HEK293 (cell line): ENCODE measurements at regions not wholly inside any gene's neighbourhood (a gene's known extent, or its start where the extent isn't known, plus 50 kb on each side); places are given as distances from the start of the nearest gene placed in this dataset.

Source experiments
- CTCF ChIA-PET: fragments of 350-600 bp; formaldehyde crosslinking; extraction: SDS; loops from one replicate; lab custom pipeline; 2021; ENCODE audit warnings: antibody characterized with exemption; lab: Yijun Ruan, JAX
- POLR2A ChIA-PET: fragments of 300-600 bp; formaldehyde crosslinking; extraction: SDS; loops from one replicate; lab custom pipeline; 2020; ENCODE audit warnings: antibody characterized with exemption, inconsistent platforms; lab: Yijun Ruan, JAX
- H3K27ac ChIP-seq: fragments of 200-500 bp; sonication (Bioruptor generic); 2 replicates; pipeline ENCODE4 v1.5.1; 2014; ENCODE audit warnings: low read depth, low read length, control low read depth, inconsistent platforms; ENCODE audit errors: extremely low read depth
- H3K36me3 ChIP-seq, 2 experiments: fragments of 200-500 bp in 1 of 2; sonication (Bioruptor generic) in 1 of 2; 1 replicate in 1 of 2; 2 replicates in 1 of 2; pipeline ENCODE4 v1.5.1; 2014 to 2017; ENCODE audit warnings: inconsistent platforms in 2 of 2, low read length in 2 of 2; ENCODE audit not compliant: control insufficient read depth in 2 of 2, insufficient read depth in 1 of 2
- H3K4me1 ChIP-seq: fragments of 200-500 bp; sonication (Bioruptor generic); 2 replicates; pipeline ENCODE4 v1.5.1; 2014; ENCODE audit warnings: mild to moderate bottlenecking, low read length, inconsistent platforms; ENCODE audit not compliant: control insufficient read depth, insufficient read depth
- H3K4me3 ChIP-seq: 2 replicates; pipeline ENCODE4 v1.5.1; 2011; ENCODE audit warnings: low read depth, mild to moderate bottlenecking, control low read depth, low read length, moderate library complexity
- H3K9me3 ChIP-seq: fragments of 200-500 bp; sonication (Bioruptor generic); 2 replicates; pipeline ENCODE4 v1.5.1; 2014; ENCODE audit warnings: low read depth, low read length, inconsistent platforms; ENCODE audit not compliant: control insufficient read depth, insufficient read depth
- WT1 ChIP-seq: fragments of 450-650 bp; formaldehyde crosslinking; IDR thresholded peaks from 2 replicates; pipeline ENCODE4 v1.5.1; 2016; ENCODE audit warnings: missing biosample characterization, missing genetic modification characterization
- ZBTB8A ChIP-seq: fragments of 450-650 bp; formaldehyde crosslinking; IDR thresholded peaks from 2 replicates; pipeline ENCODE4 v1.5.1; 2016; ENCODE audit warnings: missing biosample characterization, missing genetic modification characterization
- ZFP69B ChIP-seq: fragments of 450-650 bp; formaldehyde crosslinking; IDR thresholded peaks from 2 replicates; pipeline ENCODE4 v1.5.1; 2016; ENCODE audit warnings: missing biosample characterization, missing genetic modification characterization
- ZIC2 ChIP-seq: fragments of 450-650 bp; formaldehyde crosslinking; IDR thresholded peaks from 2 replicates; pipeline ENCODE4 v1.5.1; 2016; ENCODE audit warnings: missing biosample characterization, missing genetic modification characterization
- ZNF114 ChIP-seq: fragments of 450-650 bp; formaldehyde crosslinking; IDR thresholded peaks from 2 replicates; pipeline ENCODE4 v1.5.0; 2017; ENCODE audit warnings: missing biosample characterization, missing genetic modification characterization
- ZNF146 ChIP-seq: fragments of 450-650 bp; formaldehyde crosslinking; IDR thresholded peaks from 2 replicates; pipeline ENCODE4 v1.5.1; 2016; ENCODE audit warnings: missing biosample characterization, missing genetic modification characterization
- ZNF16 ChIP-seq: fragments of 450-650 bp; formaldehyde crosslinking; IDR thresholded peaks from 2 replicates; pipeline ENCODE4 v1.5.1; 2016; ENCODE audit warnings: low read depth, missing biosample characterization, missing genetic modification characterization
- ZNF366 ChIP-seq: fragments of 450-650 bp; formaldehyde crosslinking; conservative IDR thresholded peaks from 2 replicates; pipeline ENCODE4 v1.5.1; 2016; ENCODE audit warnings: missing biosample characterization, missing genetic modification characterization
- ZNF423 ChIP-seq: fragments of 450-650 bp; formaldehyde crosslinking; IDR thresholded peaks from 2 replicates; pipeline ENCODE4 v1.5.1; 2016; ENCODE audit warnings: missing biosample characterization, missing genetic modification characterization
- ZNF514 ChIP-seq: fragments of 450-650 bp; formaldehyde crosslinking; IDR thresholded peaks from 2 replicates; pipeline ENCODE4 v1.5.1; 2016; ENCODE audit warnings: missing biosample characterization, missing genetic modification characterization
- ZNF585B ChIP-seq: fragments of 450-650 bp; formaldehyde crosslinking; IDR thresholded peaks from 2 replicates; pipeline ENCODE4 v1.5.1; 2016; ENCODE audit warnings: missing biosample characterization, missing genetic modification characterization
- ZNF610 ChIP-seq: fragments of 450-650 bp; formaldehyde crosslinking; IDR thresholded peaks from 2 replicates; pipeline ENCODE4 v1.5.1; 2016; ENCODE audit warnings: missing biosample characterization, missing genetic modification characterization, borderline replicate concordance
- ZNF621 ChIP-seq: fragments of 450-650 bp; formaldehyde crosslinking; IDR thresholded peaks from 2 replicates; pipeline ENCODE4 v1.5.1; 2017; ENCODE audit warnings: missing biosample characterization, missing genetic modification characterization
- ZNF654 ChIP-seq: fragments of 450-650 bp; formaldehyde crosslinking; IDR thresholded peaks from 2 replicates; pipeline ENCODE4 v1.5.1; 2016; ENCODE audit warnings: low read depth, missing biosample characterization, missing genetic modification characterization
- ZNF660 ChIP-seq: fragments of 450-650 bp; IDR thresholded peaks from 2 replicates; pipeline ENCODE4 v1.5.1; 2018; ENCODE audit warnings: missing biosample characterization, mild to moderate bottlenecking, missing genetic modification characterization
- TF ChIP-seq, protein P1 (sequence below): fragments of 450-650 bp; formaldehyde crosslinking; IDR thresholded peaks from 2 replicates; pipeline ENCODE4 v1.5.1; 2016; ENCODE audit warnings: missing biosample characterization, missing genetic modification characterization
- TF ChIP-seq, protein P2 (sequence below): fragments of 450-650 bp; formaldehyde crosslinking; IDR thresholded peaks from 2 replicates; pipeline ENCODE4 v1.5.1; 2016; ENCODE audit warnings: missing biosample characterization, missing genetic modification characterization
- TF ChIP-seq, protein P3 (sequence below): fragments of 450-650 bp; formaldehyde crosslinking; IDR thresholded peaks from 2 replicates; pipeline ENCODE4 v1.5.1; 2017; ENCODE audit warnings: missing biosample characterization, mild to moderate bottlenecking, missing genetic modification characterization, moderate library complexity

DNA sequence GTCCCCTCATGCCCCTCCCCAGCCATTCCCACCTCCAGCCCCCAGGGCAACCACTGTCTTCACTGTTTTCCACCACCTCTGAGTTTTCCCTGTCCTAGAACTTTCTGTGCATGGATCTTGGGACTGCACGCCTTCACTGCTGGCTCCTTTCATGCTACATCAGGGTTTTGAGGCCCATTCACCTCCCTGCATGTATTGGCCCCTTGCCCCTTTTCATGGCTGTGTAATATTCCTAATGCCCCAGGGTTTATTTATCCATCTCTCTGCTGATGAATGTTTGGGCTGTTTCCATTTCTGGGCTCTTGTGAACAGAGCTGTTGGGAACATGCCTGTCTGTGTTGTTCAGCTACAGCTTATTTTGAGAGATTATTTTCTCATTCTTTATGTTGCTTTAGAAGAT, 205.0 kb downstream of the RBFOX3 start:
- H3K4me1 ChIP-seq, result no peaks in the 10 kb centered on the region
- no peaks in the 10 kb centered on the region for H3K9me3 ChIP-seq
- no peaks in the 10 kb centered on the region for H3K36me3 ChIP-seq
- H3K4me3 ChIP-seq, result no peak overlapping the region
- no peak overlapping the region for H3K27ac ChIP-seq
- CTCF ChIA-PET, result interaction anchor here (4.7 kb wide), 1 partner anchor 13 kb away, joined by 45 read pairs; no protein-coding TSS in a partner anchor
- POLR2A ChIA-PET, result no interaction called here
- TF ChIP-seq ZNF654 (tag by site-specific recombination), result no peak
- TF ChIP-seq, protein P1, sequence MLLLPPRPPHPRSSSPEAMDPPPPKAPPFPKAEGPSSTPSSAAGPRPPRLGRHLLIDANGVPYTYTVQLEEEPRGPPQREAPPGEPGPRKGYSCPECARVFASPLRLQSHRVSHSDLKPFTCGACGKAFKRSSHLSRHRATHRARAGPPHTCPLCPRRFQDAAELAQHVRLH (tag by site-specific recombination), result no peak
- TF ChIP-seq, protein P2, sequence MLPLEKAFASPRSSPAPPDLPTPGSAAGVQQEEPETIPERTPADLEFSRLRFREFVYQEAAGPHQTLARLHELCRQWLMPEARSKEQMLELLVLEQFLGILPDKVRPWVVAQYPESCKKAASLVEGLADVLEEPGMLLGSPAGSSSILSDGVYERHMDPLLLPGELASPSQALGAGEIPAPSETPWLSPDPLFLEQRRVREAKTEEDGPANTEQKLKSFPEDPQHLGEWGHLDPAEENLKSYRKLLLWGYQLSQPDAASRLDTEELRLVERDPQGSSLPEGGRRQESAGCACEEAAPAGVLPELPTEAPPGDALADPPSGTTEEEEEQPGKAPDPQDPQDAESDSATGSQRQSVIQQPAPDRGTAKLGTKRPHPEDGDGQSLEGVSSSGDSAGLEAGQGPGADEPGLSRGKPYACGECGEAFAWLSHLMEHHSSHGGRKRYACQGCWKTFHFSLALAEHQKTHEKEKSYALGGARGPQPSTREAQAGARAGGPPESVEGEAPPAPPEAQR (tag by site-specific recombination), result no peak
- no peak for TF ChIP-seq ZNF585B (tag by site-specific recombination)
- TF ChIP-seq ZNF146 (tag by site-specific recombination), result peak; percentile 97
- TF ChIP-seq, protein P3, sequence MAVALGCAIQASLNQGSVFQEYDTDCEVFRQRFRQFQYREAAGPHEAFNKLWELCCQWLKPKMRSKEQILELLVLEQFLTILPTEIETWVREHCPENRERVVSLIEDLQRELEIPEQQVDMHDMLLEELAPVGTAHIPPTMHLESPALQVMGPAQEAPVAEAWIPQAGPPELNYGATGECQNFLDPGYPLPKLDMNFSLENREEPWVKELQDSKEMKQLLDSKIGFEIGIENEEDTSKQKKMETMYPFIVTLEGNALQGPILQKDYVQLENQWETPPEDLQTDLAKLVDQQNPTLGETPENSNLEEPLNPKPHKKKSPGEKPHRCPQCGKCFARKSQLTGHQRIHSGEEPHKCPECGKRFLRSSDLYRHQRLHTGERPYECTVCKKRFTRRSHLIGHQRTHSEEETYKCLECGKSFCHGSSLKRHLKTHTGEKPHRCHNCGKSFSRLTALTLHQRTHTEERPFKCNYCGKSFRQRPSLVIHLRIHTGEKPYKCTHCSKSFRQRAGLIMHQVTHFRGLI, result no peak
- TF ChIP-seq ZNF621 (tag by site-specific recombination), result no peak
- no peak for TF ChIP-seq ZFP69B
- no peak for TF ChIP-seq ZNF423 (tag by site-specific recombination)

DNA sequence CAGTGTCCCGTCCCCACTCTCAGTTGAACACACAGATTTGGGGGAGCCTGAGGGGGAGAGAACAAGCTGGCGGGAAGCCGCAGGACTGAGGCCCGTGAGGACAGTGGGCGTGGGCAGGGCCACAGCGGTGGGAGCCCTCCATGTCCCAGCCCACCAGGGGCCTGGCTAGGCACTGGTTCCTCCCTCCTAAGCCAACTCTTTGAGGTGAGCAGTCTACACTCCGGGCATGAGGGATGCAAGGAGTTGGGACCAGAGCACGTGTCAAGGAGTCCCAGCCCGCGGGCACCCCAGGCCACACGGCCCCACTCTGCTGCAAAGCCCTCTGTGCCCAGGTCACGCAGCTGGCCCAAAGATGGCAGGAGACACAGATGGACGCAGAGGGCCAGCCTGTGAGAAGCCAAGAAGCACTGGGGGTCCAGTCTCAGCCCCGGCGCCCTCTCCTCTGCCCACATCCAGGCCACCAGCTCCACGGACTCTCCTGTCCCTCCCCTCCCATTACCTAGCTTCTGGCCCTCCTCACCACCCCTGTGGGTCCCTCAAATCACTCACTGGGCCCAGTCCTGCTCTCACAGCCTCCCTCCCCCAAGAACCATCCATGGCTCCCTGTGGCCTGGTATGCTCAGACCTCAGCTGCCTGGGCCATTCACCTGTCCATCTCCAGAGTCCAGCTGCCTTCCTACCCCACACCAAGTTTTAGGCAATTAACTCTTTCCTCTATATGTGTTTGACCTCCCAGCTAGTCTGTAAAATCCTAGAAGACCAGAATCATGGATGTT, 206.5 kb downstream of the RBFOX3 start:
- no peaks in the 10 kb centered on the region for H3K9me3 ChIP-seq
- ChIA-PET POLR2A (no interaction called here), CTCF (interaction anchor here (0.6 to 5.5 kb wide), 5 partner anchors 11 to 362 kb away, joined by 3 to 45 read pairs (median 5); no protein-coding TSS in a partner anchor)
- no peaks in the 10 kb centered on the region for H3K36me3 ChIP-seq
- no peak for TF ChIP-seq ZNF610 (tag by site-specific recombination)
- peak; percentile 89 for TF ChIP-seq ZNF16 (tag by site-specific recombination)
- no peak for TF ChIP-seq ZNF660 (tag by site-specific recombination)
- no peak for TF ChIP-seq ZNF114 (tag by site-specific recombination)
- TF ChIP-seq ZBTB8A (tag by site-specific recombination), result no peak
- no peak for TF ChIP-seq ZNF366 (tag by site-specific recombination)
- H3K27ac ChIP-seq, result no peak overlapping the region
- no peak overlapping the region for H3K4me3 ChIP-seq
- no peaks in the 10 kb centered on the region for H3K4me1 ChIP-seq

DNA sequence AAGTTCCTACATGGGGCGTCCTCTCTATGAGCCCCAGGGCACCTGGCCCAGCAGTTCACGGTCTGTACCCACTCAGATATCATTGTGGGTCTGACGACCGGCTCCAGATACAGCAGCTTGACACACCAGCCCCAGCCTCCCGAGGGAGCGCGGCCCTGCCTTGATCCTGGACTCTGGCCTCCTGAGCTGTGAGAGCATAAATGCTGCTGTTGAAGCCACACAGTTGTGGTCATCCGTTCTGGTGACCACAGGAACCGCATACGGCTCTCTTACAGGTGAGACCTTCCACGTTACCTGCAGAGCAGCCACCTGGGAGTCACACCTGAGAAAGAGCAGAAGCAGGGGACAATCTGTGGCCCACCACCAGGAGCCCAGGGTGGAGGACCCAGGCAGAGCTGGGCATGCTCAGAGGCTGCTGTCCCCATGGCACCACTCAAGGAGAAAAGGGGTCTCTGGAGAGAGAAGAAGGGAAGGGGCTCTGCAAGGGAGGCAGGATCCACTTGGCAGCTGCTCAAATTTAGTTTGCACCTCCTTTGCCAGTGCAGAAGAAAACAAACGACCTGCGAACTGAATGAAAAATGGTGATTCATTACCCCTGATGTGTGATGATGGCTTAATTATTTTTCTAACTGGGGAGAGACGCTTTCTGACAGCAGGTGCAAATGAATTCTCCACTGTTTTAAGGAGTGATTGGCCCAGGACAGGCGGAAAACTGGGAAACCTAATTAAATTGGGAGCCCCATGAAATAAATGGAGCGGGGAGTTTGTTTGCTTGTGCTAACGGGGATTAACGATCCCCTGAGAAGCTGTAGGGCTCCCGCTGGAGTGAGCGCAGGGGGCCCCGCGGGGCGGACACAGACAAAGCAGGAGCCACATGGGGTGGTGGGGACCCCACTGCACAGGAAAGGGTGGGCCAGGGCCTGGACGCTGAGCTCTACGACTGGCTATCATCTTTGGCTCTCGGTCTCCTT, 208.9 kb downstream of the RBFOX3 start:
- H3K4me3 ChIP-seq, result no peak overlapping the region
- ChIA-PET POLR2A (no interaction called here), CTCF (interaction anchor here (0.5 to 5.5 kb wide), 23 partner anchors 9 to 415 kb away, joined by 3 to 106 read pairs (median 5); no protein-coding TSS in a partner anchor)
- peak; percentile 99 for TF ChIP-seq ZIC2 (tag by site-specific recombination)
- TF ChIP-seq WT1 (tag by site-specific recombination), result peak; percentile 76
- TF ChIP-seq ZNF514 (tag by site-specific recombination), result no peak
- TF ChIP-seq ZBTB8A (tag by site-specific recombination), result peak; percentile 60
- TF ChIP-seq ZFP69B, result no peak
- 0 out of 2 replicates have a peak, but pooled peaks have one; percentile 67 for TF ChIP-seq ZNF423 (tag by site-specific recombination)
- no peaks in the 10 kb centered on the region for H3K4me1 ChIP-seq
- no peaks in the 10 kb centered on the region for H3K36me3 ChIP-seq
- no peaks in the 10 kb centered on the region for H3K9me3 ChIP-seq
- no peak overlapping the region for H3K27ac ChIP-seq
